ENCODE measurements at regions not wholly inside any gene's neighbourhood (a gene's known extent, or its start where the extent isn't known, plus 50 kb on each side); places are given as distances from the start of the nearest gene placed in this dataset.

- DNase-seq (ENCODE audit: extremely low spot score, unreplicated experiment): no peak
- Mint-ChIP-seq H3K36me3 (no peaks in the 10 kb centered on the region), H3K4me3 (no peak overlapping the region), H3K9me3 (no peaks in the 10 kb centered on the region), H3K4me1 (ENCODE audit: unreplicated experiment) (peaks cover 5% of the 10 kb centered on the region), H3K27me3 (no peaks in the 10 kb centered on the region), H3K27ac (no peak overlapping the region)
- no peak for TF ChIP-seq CTCF (conservative IDR thresholded peaks at IDR 0.05)
Measured at GRCh38 chr7:130960208-130960988, 226.4 kb upstream of the KLF14 start.

- no peak for DNase-seq (ENCODE audit: extremely low spot score, unreplicated experiment)
- no peak overlapping the region for H3K27ac Mint-ChIP-seq
- TF ChIP-seq CTCF (conservative IDR thresholded peaks at IDR 0.05): no peak
- H3K9me3 Mint-ChIP-seq: no peaks in the 10 kb centered on the region
- H3K4me3 Mint-ChIP-seq: no peak overlapping the region
- H3K4me1 Mint-ChIP-seq (ENCODE audit: unreplicated experiment): peaks cover 2% of the 10 kb centered on the region
- H3K36me3 Mint-ChIP-seq: no peaks in the 10 kb centered on the region
- no peaks in the 10 kb centered on the region for H3K27me3 Mint-ChIP-seq
Measured at GRCh38 chr7:130961128-130961601, 227.2 kb upstream of the KLF14 start.

GRCh38 chr7:130962109-130962508 is 228.1 kb upstream of the KLF14 start:
- no peak for TF ChIP-seq CTCF (conservative IDR thresholded peaks at IDR 0.05)
- Mint-ChIP-seq H3K4me1 (ENCODE audit: unreplicated experiment) (no peaks in the 10 kb centered on the region), H3K4me3 (no peak overlapping the region), H3K27ac (no peak overlapping the region), H3K9me3 (no peaks in the 10 kb centered on the region), H3K36me3 (no peaks in the 10 kb centered on the region), H3K27me3 (no peaks in the 10 kb centered on the region)
- DNase-seq (ENCODE audit: extremely low spot score, unreplicated experiment): no peak

GRCh38 chr7:130963339-130963738 is 229.3 kb upstream of the KLF14 start:
- DNase-seq (ENCODE audit: extremely low spot score, unreplicated experiment): no peak
- H3K4me3 Mint-ChIP-seq: no peak overlapping the region
- no peak for TF ChIP-seq CTCF (conservative IDR thresholded peaks at IDR 0.05)
- H3K27me3 Mint-ChIP-seq: no peaks in the 10 kb centered on the region
- no peaks in the 10 kb centered on the region for H3K4me1 Mint-ChIP-seq (ENCODE audit: unreplicated experiment)
- H3K9me3 Mint-ChIP-seq: no peaks in the 10 kb centered on the region
- no peaks in the 10 kb centered on the region for H3K36me3 Mint-ChIP-seq
- no peak overlapping the region for H3K27ac Mint-ChIP-seq

- no peaks in the 10 kb centered on the region for H3K36me3 Mint-ChIP-seq
- H3K4me3 Mint-ChIP-seq: no peak overlapping the region
- no peaks in the 10 kb centered on the region for H3K4me1 Mint-ChIP-seq (ENCODE audit: unreplicated experiment)
- TF ChIP-seq CTCF (conservative IDR thresholded peaks at IDR 0.05): no peak
- H3K9me3 Mint-ChIP-seq: no peaks in the 10 kb centered on the region
- DNase-seq (ENCODE audit: extremely low spot score, unreplicated experiment): no peak
- no peaks in the 10 kb centered on the region for H3K27me3 Mint-ChIP-seq
- H3K27ac Mint-ChIP-seq: no peak overlapping the region
Measured at GRCh38 chr7:130965515-130965914, 231.5 kb upstream of the KLF14 start.
